HEK293 (cell line): ENCODE measurements at regions not wholly inside any gene's neighbourhood (a gene's known extent, or its start where the extent isn't known, plus 50 kb on each side); places are given as distances from the start of the nearest gene placed in this dataset.

Source experiments
- CTCF ChIA-PET: fragments of 350-600 bp; formaldehyde crosslinking; extraction: SDS; loops from one replicate; lab custom pipeline; 2021; ENCODE audit warnings: antibody characterized with exemption; lab: Yijun Ruan, JAX
- POLR2A ChIA-PET: fragments of 300-600 bp; formaldehyde crosslinking; extraction: SDS; loops from one replicate; lab custom pipeline; 2020; ENCODE audit warnings: antibody characterized with exemption, inconsistent platforms; lab: Yijun Ruan, JAX
- H3K27ac ChIP-seq: fragments of 200-500 bp; sonication (Bioruptor generic); 2 replicates; pipeline ENCODE4 v1.5.1; 2014; ENCODE audit warnings: low read depth, low read length, control low read depth, inconsistent platforms; ENCODE audit errors: extremely low read depth
- H3K36me3 ChIP-seq, 2 experiments: fragments of 200-500 bp in 1 of 2; sonication (Bioruptor generic) in 1 of 2; 1 replicate in 1 of 2; 2 replicates in 1 of 2; pipeline ENCODE4 v1.5.1; 2014 to 2017; ENCODE audit warnings: inconsistent platforms in 2 of 2, low read length in 2 of 2; ENCODE audit not compliant: control insufficient read depth in 2 of 2, insufficient read depth in 1 of 2
- H3K4me1 ChIP-seq: fragments of 200-500 bp; sonication (Bioruptor generic); 2 replicates; pipeline ENCODE4 v1.5.1; 2014; ENCODE audit warnings: mild to moderate bottlenecking, low read length, inconsistent platforms; ENCODE audit not compliant: control insufficient read depth, insufficient read depth
- H3K4me3 ChIP-seq: 2 replicates; pipeline ENCODE4 v1.5.1; 2011; ENCODE audit warnings: low read depth, mild to moderate bottlenecking, control low read depth, low read length, moderate library complexity
- H3K9me3 ChIP-seq: fragments of 200-500 bp; sonication (Bioruptor generic); 2 replicates; pipeline ENCODE4 v1.5.1; 2014; ENCODE audit warnings: low read depth, low read length, inconsistent platforms; ENCODE audit not compliant: control insufficient read depth, insufficient read depth
- GLI4 ChIP-seq: fragments of 450-650 bp; formaldehyde crosslinking; IDR thresholded peaks from 2 replicates; pipeline ENCODE4 v1.5.1; 2016; ENCODE audit warnings: missing biosample characterization, missing genetic modification characterization
- ZBTB48 ChIP-seq: fragments of 450-650 bp; formaldehyde crosslinking; IDR thresholded peaks from 2 replicates; pipeline ENCODE4 v1.5.1; 2016; ENCODE audit warnings: missing biosample characterization, missing genetic modification characterization
- ZEB2 ChIP-seq: fragments of 450-650 bp; formaldehyde crosslinking; IDR thresholded peaks from 2 replicates; pipeline ENCODE4 v1.5.1; 2016; ENCODE audit warnings: missing biosample characterization, missing genetic modification characterization
- ZFP41 ChIP-seq: fragments of 450-650 bp; formaldehyde crosslinking; IDR thresholded peaks from 2 replicates; pipeline ENCODE4 v1.5.1; 2016; ENCODE audit warnings: missing biosample characterization, missing genetic modification characterization, borderline replicate concordance
- ZNF132 ChIP-seq: fragments of 450-650 bp; formaldehyde crosslinking; IDR thresholded peaks from 2 replicates; pipeline ENCODE4 v1.5.1; 2017; ENCODE audit warnings: missing biosample characterization, missing genetic modification characterization, borderline replicate concordance
- ZNF350 ChIP-seq: fragments of 450-650 bp; formaldehyde crosslinking; IDR thresholded peaks from 2 replicates; pipeline ENCODE4 v1.5.0; 2017; ENCODE audit warnings: missing biosample characterization, mild to moderate bottlenecking, missing genetic modification characterization
- ZNF37A ChIP-seq: fragments of 450-650 bp; IDR thresholded peaks from 2 replicates; pipeline ENCODE4 v1.5.1; 2018; ENCODE audit warnings: missing biosample characterization, missing genetic modification characterization
- ZNF433 ChIP-seq: fragments of 450-650 bp; formaldehyde crosslinking; IDR thresholded peaks from 2 replicates; pipeline ENCODE4 v1.5.1; 2016; ENCODE audit warnings: missing biosample characterization, missing genetic modification characterization, low read depth
- ZNF48 ChIP-seq: fragments of 450-650 bp; formaldehyde crosslinking; IDR thresholded peaks from 2 replicates; pipeline ENCODE4 v1.5.1; 2016; ENCODE audit warnings: missing biosample characterization, missing genetic modification characterization
- ZNF555 ChIP-seq: fragments of 450-650 bp; formaldehyde crosslinking; conservative IDR thresholded peaks from 2 replicates; pipeline ENCODE4 v1.5.1; 2017; ENCODE audit warnings: missing biosample characterization, mild to moderate bottlenecking, missing genetic modification characterization, inconsistent platforms
- ZNF600 ChIP-seq: fragments of 450-650 bp; formaldehyde crosslinking; IDR thresholded peaks from 2 replicates; pipeline ENCODE4 v1.5.1; 2016; ENCODE audit warnings: missing biosample characterization, missing genetic modification characterization
- ZNF707 ChIP-seq: fragments of 450-650 bp; formaldehyde crosslinking; IDR thresholded peaks from 2 replicates; pipeline ENCODE4 v1.5.1; 2016; ENCODE audit warnings: missing biosample characterization, missing genetic modification characterization
- TF ChIP-seq, protein P1 (sequence below): fragments of 450-650 bp; formaldehyde crosslinking; optimal IDR thresholded peaks from 2 replicates; pipeline ENCODE3; 2016; ENCODE audit warnings: missing biosample characterization, mild to moderate bottlenecking, missing genetic modification characterization
- TF ChIP-seq, protein P2 (sequence below): fragments of 450-650 bp; formaldehyde crosslinking; IDR thresholded peaks from 2 replicates; pipeline ENCODE4 v1.5.1; 2017; ENCODE audit warnings: missing biosample characterization, missing genetic modification characterization
- TF ChIP-seq, protein P3 (sequence below): fragments of 450-650 bp; formaldehyde crosslinking; IDR thresholded peaks from 2 replicates; pipeline ENCODE4 v1.5.1; 2016; ENCODE audit warnings: missing biosample characterization, missing genetic modification characterization, low read depth
- TF ChIP-seq, protein P4 (sequence below): fragments of 450-650 bp; formaldehyde crosslinking; IDR thresholded peaks from 2 replicates; pipeline ENCODE4 v1.5.1; 2016; ENCODE audit warnings: missing biosample characterization, missing genetic modification characterization

DNA sequence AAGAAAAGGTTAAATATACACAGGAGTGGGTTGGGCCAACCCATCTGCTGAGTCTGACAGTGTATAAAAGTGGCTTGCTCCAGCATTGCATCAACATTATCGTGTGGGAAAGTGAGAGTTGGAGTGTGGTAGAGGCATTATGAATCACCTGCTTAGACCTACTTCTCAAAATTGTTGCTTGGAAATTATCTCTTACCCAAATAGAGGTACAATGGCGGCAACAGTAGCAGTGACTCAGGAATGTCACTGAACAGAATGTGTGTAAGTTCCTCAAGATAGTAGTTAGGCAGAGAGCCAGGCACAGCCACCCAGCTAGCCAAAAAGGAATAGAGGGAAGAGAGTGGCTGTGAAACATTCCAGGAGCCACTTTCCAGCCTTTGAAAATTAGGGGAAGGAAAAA, 616.0 kb downstream of the NUP35 start:
- ChIA-PET CTCF (no interaction called here), POLR2A (no interaction called here)
- no peaks in the 10 kb centered on the region for H3K9me3 ChIP-seq
- H3K27ac ChIP-seq = no peak overlapping the region
- H3K4me1 ChIP-seq = no peaks in the 10 kb centered on the region
- no peaks in the 10 kb centered on the region for H3K36me3 ChIP-seq
- H3K4me3 ChIP-seq = no peak overlapping the region
- TF ChIP-seq, protein P1, sequence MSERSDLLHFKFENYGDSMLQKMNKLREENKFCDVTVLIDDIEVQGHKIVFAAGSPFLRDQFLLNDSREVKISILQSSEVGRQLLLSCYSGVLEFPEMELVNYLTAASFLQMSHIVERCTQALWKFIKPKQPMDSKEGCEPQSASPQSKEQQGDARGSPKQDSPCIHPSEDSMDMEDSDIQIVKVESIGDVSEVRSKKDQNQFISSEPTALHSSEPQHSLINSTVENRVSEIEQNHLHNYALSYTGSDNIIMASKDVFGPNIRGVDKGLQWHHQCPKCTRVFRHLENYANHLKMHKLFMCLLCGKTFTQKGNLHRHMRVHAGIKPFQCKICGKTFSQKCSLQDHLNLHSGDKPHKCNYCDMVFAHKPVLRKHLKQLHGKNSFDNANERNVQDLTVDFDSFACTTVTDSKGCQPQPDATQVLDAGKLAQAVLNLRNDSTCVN (tag by site-specific recombination) = no peak
- TF ChIP-seq ZFP41 = no peak

DNA sequence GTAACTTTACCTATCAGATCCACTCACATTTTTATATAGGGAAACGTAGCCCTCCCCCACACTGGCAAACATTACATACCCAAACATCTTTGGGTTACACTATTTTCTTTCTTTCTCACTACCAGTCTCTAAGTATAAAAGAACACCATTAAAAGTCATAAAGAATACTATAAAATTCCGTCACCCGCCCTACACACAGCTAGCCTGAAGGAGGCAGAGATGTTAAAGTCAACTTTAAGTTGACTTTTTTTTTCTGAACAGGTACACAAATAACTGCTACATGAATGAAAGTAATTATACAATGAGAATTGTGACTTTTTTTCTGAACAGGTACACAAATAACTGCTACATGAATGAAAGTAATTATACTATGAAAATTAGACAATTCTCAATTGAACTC, 628.3 kb downstream of the NUP35 start:
- Histone ChIP-seq H3K9me3 (no peaks in the 10 kb centered on the region), H3K4me1 (no peaks in the 10 kb centered on the region), H3K36me3 (no peaks in the 10 kb centered on the region), H3K27ac (no peak overlapping the region), H3K4me3 (no peak overlapping the region)
- TF ChIP-seq ZNF555 (tag by site-specific recombination) = no peak
- TF ChIP-seq ZNF350 = no peak
- no peak for TF ChIP-seq ZEB2 (tag by site-specific recombination)
- TF ChIP-seq ZNF433 (tag by site-specific recombination) = no peak
- no peak for TF ChIP-seq GLI4 (tag by site-specific recombination)
- no peak for TF ChIP-seq ZNF600 (tag by site-specific recombination)
- no peak for TF ChIP-seq ZNF132
- TF ChIP-seq ZNF707 (tag by site-specific recombination) = no peak
- TF ChIP-seq ZNF37A (tag by site-specific recombination) = no peak
- TF ChIP-seq, protein P2, sequence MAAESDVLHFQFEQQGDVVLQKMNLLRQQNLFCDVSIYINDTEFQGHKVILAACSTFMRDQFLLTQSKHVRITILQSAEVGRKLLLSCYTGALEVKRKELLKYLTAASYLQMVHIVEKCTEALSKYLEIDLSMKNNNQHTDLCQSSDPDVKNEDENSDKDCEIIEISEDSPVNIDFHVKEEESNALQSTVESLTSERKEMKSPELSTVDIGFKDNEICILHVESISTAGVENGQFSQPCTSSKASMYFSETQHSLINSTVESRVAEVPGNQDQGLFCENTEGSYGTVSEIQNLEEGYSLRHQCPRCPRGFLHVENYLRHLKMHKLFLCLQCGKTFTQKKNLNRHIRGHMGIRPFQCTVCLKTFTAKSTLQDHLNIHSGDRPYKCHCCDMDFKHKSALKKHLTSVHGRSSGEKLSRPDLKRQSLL (tag by site-specific recombination) = no peak
- no peak for TF ChIP-seq ZBTB48 (tag by site-specific recombination)
- TF ChIP-seq, protein P3, sequence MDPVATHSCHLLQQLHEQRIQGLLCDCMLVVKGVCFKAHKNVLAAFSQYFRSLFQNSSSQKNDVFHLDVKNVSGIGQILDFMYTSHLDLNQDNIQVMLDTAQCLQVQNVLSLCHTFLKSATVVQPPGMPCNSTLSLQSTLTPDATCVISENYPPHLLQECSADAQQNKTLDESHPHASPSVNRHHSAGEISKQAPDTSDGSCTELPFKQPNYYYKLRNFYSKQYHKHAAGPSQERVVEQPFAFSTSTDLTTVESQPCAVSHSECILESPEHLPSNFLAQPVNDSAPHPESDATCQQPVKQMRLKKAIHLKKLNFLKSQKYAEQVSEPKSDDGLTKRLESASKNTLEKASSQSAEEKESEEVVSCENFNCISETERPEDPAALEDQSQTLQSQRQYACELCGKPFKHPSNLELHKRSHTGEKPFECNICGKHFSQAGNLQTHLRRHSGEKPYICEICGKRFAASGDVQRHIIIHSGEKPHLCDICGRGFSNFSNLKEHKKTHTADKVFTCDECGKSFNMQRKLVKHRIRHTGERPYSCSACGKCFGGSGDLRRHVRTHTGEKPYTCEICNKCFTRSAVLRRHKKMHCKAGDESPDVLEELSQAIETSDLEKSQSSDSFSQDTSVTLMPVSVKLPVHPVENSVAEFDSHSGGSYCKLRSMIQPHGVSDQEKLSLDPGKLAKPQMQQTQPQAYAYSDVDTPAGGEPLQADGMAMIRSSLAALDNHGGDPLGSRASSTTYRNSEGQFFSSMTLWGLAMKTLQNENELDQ (tag by site-specific recombination) = no peak
- TF ChIP-seq ZNF48 (tag by site-specific recombination) = no peak
- TF ChIP-seq, protein P4, sequence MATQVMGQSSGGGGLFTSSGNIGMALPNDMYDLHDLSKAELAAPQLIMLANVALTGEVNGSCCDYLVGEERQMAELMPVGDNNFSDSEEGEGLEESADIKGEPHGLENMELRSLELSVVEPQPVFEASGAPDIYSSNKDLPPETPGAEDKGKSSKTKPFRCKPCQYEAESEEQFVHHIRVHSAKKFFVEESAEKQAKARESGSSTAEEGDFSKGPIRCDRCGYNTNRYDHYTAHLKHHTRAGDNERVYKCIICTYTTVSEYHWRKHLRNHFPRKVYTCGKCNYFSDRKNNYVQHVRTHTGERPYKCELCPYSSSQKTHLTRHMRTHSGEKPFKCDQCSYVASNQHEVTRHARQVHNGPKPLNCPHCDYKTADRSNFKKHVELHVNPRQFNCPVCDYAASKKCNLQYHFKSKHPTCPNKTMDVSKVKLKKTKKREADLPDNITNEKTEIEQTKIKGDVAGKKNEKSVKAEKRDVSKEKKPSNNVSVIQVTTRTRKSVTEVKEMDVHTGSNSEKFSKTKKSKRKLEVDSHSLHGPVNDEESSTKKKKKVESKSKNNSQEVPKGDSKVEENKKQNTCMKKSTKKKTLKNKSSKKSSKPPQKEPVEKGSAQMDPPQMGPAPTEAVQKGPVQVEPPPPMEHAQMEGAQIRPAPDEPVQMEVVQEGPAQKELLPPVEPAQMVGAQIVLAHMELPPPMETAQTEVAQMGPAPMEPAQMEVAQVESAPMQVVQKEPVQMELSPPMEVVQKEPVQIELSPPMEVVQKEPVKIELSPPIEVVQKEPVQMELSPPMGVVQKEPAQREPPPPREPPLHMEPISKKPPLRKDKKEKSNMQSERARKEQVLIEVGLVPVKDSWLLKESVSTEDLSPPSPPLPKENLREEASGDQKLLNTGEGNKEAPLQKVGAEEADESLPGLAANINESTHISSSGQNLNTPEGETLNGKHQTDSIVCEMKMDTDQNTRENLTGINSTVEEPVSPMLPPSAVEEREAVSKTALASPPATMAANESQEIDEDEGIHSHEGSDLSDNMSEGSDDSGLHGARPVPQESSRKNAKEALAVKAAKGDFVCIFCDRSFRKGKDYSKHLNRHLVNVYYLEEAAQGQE (tag by site-specific recombination) = no peak
- ChIA-PET CTCF (no interaction called here), POLR2A (no interaction called here)
